SK-N-SH (cell line): ENCODE measurements at regions not wholly inside any gene's neighbourhood (a gene's known extent, or its start where the extent isn't known, plus 50 kb on each side); places are given as distances from the start of the nearest gene placed in this dataset.

Source experiments
- CTCF ChIP-seq: fragments of 200-600 bp; sonication (generic); IDR thresholded peaks from 2 replicates; pipeline ENCODE4 v1.6.1; 2017; ENCODE audit warnings: antibody characterized with exemption, mild to moderate bottlenecking, moderate library complexity
- EP300 ChIP-seq, 2 experiments: IDR thresholded peaks; 2 replicates each; pipeline versions ENCODE4 v1.4.0 to v1.6.1; 2012; ENCODE audit warnings: borderline replicate concordance in 1 of 2, low read depth in 1 of 2, low read length in 1 of 2
- EZH2phosphoT487 ChIP-seq: fragments of 200-600 bp; sonication (generic); IDR thresholded peaks from 2 replicates; pipeline ENCODE4 v1.6.1; 2017; ENCODE audit warnings: low read depth, mixed run types, mild to moderate bottlenecking, antibody characterized with exemption, moderate library complexity, borderline replicate concordance
- RFX5 ChIP-seq: IDR thresholded peaks from 2 replicates; pipeline ENCODE4 v1.6.1; 2012; ENCODE audit warnings: mild to moderate bottlenecking, improper control_type of control experiment, low read length
- SIN3A ChIP-seq: IDR thresholded peaks from 2 replicates; pipeline ENCODE4 v1.6.1; 2012; ENCODE audit warnings: low read depth, mild to moderate bottlenecking, low read length, moderate library complexity, borderline replicate concordance

GRCh38 chr2:66701251-66701650, 266.3 kb downstream of the MEIS1 start:
- no peak for TF ChIP-seq EP300 (IDR thresholded peaks at IDR 0.05; ENCODE audit: borderline replicate concordance in 1 of 2, low read depth in 1 of 2, low read length in 1 of 2)
- no peak for TF ChIP-seq CTCF
- TF ChIP-seq RFX5: no peak
- no peak for TF ChIP-seq EZH2phosphoT487
- no peak for TF ChIP-seq SIN3A
